Right atrium auricular region (tissue), 2 donors: ENCODE measurements at regions not wholly inside any gene's neighbourhood (a gene's known extent, or its start where the extent isn't known, plus 50 kb on each side); places are given as distances from the start of the nearest gene placed in this dataset.

ENCODE experiments used
- DNase-seq: peaks from one replicate; pipeline ENCODE4 v3.0.0-alpha.2; 2019; ENCODE audit warnings: low spot score
- H3K27ac ChIP-seq, 2 donors: fragments of 200-600 bp; sonication (generic); 1 replicate in 1 of 2; 2 replicates in 1 of 2; pipeline ENCODE4 v1.5.1; 2016 to 2019
- H3K27me3 ChIP-seq, 2 donors: fragments of 200-600 bp; sonication (generic); one replicate each; pipeline versions ENCODE4 v1.5.1 to v1.6.0; 2017 to 2019
- H3K36me3 ChIP-seq: fragments of 200-600 bp; sonication (generic); one replicate; pipeline ENCODE4 v1.5.1; 2016
- H3K4me1 ChIP-seq, 2 donors: fragments of 200-600 bp; sonication (generic); one replicate each; pipeline versions ENCODE4 v1.5.1 to v1.6.0; 2017 to 2019
- H3K4me3 ChIP-seq, 2 donors: fragments of 200-600 bp; sonication (generic); 1 replicate in 1 of 2; 2 replicates in 1 of 2; pipeline ENCODE4 v1.5.1; 2017 to 2019; ENCODE audit warnings: mild to moderate bottlenecking in 1 of 2, moderate library complexity in 1 of 2
- H3K9me3 ChIP-seq, 2 donors: fragments of 200-600 bp; sonication (generic); one replicate each; pipeline ENCODE4 v1.5.1; 2019
- TF ChIP-seq, protein P1 (sequence below), 2 donors: fragments of 200-600 bp; sonication (generic); IDR thresholded peaks; one replicate each; pipeline ENCODE4 v1.5.1; 2019; ENCODE audit warnings: antibody characterized with exemption in 2 of 2

DNA sequence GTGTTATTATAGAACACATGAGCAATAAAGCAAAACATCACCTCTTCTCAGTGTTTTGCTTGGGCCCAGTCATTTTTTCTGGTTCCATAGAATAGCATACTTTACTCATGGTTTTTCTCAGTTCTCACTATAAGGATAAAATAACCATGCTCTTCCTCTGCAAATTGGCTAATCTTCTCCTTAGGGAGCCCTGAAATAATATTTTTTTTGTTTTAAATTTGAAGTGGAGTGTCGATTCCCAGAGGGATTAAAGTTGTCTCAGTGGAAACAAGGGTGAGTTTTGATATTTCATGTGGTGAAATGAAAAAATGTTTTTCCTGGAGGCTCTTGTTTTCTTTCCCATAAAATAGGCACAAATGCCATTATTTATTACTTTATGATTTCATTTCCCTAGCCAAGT, 127.3 kb downstream of the NOC3L start:
- Histone ChIP-seq H3K4me3 (no peak overlapping the region), H3K9me3 (no peaks in the 10 kb centered on the region), H3K27ac (no peak overlapping the region), H3K27me3 (no peaks in the 10 kb centered on the region), H3K4me1 (no peaks in the 10 kb centered on the region), H3K36me3 (peaks cover 36% of the 10 kb centered on the region)
- TF ChIP-seq, protein P1, sequence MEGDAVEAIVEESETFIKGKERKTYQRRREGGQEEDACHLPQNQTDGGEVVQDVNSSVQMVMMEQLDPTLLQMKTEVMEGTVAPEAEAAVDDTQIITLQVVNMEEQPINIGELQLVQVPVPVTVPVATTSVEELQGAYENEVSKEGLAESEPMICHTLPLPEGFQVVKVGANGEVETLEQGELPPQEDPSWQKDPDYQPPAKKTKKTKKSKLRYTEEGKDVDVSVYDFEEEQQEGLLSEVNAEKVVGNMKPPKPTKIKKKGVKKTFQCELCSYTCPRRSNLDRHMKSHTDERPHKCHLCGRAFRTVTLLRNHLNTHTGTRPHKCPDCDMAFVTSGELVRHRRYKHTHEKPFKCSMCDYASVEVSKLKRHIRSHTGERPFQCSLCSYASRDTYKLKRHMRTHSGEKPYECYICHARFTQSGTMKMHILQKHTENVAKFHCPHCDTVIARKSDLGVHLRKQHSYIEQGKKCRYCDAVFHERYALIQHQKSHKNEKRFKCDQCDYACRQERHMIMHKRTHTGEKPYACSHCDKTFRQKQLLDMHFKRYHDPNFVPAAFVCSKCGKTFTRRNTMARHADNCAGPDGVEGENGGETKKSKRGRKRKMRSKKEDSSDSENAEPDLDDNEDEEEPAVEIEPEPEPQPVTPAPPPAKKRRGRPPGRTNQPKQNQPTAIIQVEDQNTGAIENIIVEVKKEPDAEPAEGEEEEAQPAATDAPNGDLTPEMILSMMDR (IDR thresholded peaks at IDR 0.05) = no peak
- DNase-seq = no peak

DNA sequence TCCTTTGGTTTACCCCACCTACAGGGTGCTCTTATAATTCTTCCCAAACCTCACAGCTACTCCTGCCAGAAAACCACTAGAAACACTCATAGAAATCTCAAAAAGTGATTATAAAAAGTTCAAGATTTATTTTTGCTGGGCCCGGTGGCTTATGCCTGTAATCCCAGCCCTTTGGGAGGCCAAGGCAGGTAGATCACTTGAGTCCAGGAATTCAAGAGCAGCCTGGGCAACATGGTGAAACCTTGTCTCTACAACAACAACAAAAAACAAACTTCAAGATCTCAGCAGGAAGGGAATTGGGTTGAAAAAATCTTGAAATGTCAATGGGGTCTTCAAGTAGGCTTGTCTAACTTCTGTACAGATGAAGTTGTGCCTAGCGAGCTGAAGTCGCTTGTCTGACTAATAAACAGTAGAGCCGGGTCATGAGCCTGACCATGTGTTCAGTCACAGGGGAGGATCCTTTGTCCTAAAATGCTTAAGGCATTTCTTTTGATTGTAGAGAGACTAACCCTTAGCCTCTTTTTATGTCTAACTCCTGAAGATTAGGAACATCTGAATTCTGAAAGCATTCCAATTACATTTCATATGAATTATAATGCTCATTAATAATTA, 124.6 kb downstream of the NOC3L start:
- Histone ChIP-seq H3K4me3 (no peak overlapping the region), H3K36me3 (peaks cover 36% of the 10 kb centered on the region), H3K9me3 (no peaks in the 10 kb centered on the region), H3K4me1 (no peaks in the 10 kb centered on the region), H3K27me3 (no peaks in the 10 kb centered on the region), H3K27ac (no peak overlapping the region)
- TF ChIP-seq, protein P1 (IDR thresholded peaks at IDR 0.05) = no peak
- no peak for DNase-seq

DNA sequence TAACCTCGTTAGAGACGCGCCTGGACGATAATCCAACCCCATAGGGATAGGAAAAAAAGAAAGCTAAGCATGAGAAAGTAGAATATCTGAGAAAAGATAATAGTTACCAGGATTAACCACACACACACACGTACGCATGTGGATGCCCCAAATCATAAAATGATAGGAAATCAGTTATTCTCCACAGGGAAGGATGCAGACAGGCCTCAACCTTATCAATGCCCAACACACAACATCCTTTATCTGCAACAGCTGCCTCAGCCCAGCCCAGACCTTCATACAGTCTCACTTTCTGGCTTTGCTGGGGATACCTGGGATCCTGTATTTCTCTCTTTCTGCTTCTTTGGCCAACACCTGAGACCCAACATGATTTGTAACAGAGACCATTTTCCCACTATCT, 123.0 kb downstream of the NOC3L start:
- H3K36me3 ChIP-seq = peaks cover 31% of the 10 kb centered on the region
- H3K4me1 ChIP-seq = no peaks in the 10 kb centered on the region
- H3K4me3 ChIP-seq = no peak overlapping the region
- H3K9me3 ChIP-seq = no peaks in the 10 kb centered on the region
- no peak for DNase-seq
- H3K27ac ChIP-seq = no peak overlapping the region
- H3K27me3 ChIP-seq = no peaks in the 10 kb centered on the region
- TF ChIP-seq, protein P1 (IDR thresholded peaks at IDR 0.05) = no peak

DNA sequence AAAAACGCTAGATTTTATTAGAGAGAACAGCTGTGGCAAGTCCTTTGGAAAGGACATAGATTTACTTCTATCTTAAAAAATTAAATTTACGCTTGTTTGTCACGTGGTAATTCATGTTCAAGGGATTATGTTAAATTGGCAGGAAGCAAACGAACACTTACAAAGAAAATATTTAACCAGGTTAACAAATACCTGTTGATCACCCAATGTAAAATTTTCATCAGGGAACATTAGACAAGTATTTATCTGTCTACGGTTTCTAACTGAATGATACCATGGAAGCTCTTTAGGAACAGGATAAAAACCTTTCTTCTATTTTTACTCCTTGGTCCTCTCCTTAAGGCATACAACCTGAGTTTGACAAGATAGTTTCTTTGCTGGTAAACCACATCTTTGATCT, 122.2 kb downstream of the NOC3L start:
- TF ChIP-seq, protein P1 (IDR thresholded peaks at IDR 0.05) = no peak
- H3K36me3 ChIP-seq = peaks cover 29% of the 10 kb centered on the region
- no peak overlapping the region for H3K4me3 ChIP-seq
- no peaks in the 10 kb centered on the region for H3K27me3 ChIP-seq
- DNase-seq = no peak
- H3K9me3 ChIP-seq = no peaks in the 10 kb centered on the region
- H3K27ac ChIP-seq = no peak overlapping the region
- H3K4me1 ChIP-seq = no peaks in the 10 kb centered on the region

DNA sequence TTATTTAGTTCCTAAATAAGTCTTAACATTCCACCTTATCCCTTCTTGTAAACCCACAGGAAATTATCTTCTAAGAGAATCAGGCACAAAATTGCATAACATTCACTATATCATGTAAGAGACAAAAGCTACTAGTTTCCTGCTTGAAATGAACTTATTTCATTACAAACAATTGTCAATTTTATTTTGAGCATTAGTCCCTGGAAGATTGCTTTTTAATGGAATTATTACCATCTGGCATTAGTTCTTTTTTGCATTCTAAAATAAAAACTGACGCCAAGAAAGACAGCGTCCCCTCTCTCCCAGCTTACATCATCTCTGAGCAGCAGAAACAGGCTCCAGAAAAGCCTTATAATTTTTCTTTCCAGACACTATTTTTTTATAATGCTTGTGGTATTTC, 121.8 kb downstream of the NOC3L start:
- H3K4me1 ChIP-seq = no peaks in the 10 kb centered on the region
- no peak for DNase-seq
- H3K36me3 ChIP-seq = peaks cover 29% of the 10 kb centered on the region
- TF ChIP-seq, protein P1 (IDR thresholded peaks at IDR 0.05) = no peak
- H3K27ac ChIP-seq = no peak overlapping the region
- H3K9me3 ChIP-seq = no peaks in the 10 kb centered on the region
- no peaks in the 10 kb centered on the region for H3K27me3 ChIP-seq
- H3K4me3 ChIP-seq = no peak overlapping the region

DNA sequence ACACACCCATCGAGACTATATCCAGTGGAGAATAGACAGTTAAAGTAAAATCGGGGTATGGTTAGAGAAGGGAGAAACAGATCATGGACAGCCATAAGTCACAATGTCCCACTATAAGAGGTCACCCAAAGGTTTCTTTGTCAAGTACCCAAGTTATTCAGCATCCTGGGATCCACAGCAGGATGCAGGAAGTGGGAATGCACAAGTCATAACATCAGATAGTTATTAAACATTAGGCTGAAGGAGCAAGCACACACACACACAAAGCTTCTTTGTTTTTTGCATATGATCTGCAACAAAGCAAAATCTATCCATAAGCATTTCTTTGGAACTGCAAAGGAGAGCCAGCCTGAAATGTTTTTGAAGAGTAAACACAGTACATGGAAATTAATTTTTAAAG, 111.6 kb downstream of the NOC3L start:
- Histone ChIP-seq H3K36me3 (peaks cover 26% of the 10 kb centered on the region), H3K27ac (no peak overlapping the region)

More for the DNA sequence above, 111.6 kb downstream of the NOC3L start:
- no peak for DNase-seq
- TF ChIP-seq, protein P1 (IDR thresholded peaks at IDR 0.05) = no peak
- no peaks in the 10 kb centered on the region for H3K9me3 ChIP-seq
- no peaks in the 10 kb centered on the region for H3K27me3 ChIP-seq
- no peak overlapping the region for H3K4me3 ChIP-seq
- H3K4me1 ChIP-seq = peaks cover 0 to 9% of the 10 kb centered on the region in 2 donors
